PC-3 (cell line): ENCODE measurements at regions not wholly inside any gene's neighbourhood (a gene's known extent, or its start where the extent isn't known, plus 50 kb on each side); places are given as distances from the start of the nearest gene placed in this dataset.
"Not testable (repeated sequence)": the region's sequence is repeated elsewhere in the genome, so short reads cannot be mapped to it uniquely, and the experiment has no call there.

Source experiments
- ATAC-seq: fragments of 200-7000 bp; cut with Tn5 transposase; 2 replicates; pipeline ENCODE4 v1.9.1; 2020; ENCODE audit warnings: mild to moderate bottlenecking, moderate library complexity
- BruUV-seq: library from RNA; stranded (reverse); fragments of 400-500 nt; replicated peaks from 2 replicates; lab custom pipeline; 2021; lab: Mats Ljungman, UMichigan
- CTCF ChIA-PET: fragments of 300-600 bp; sonication (Branson Sonifier 250); formaldehyde crosslinking; loops from one replicate; lab custom pipeline; 2022; ENCODE audit warnings: antibody characterized with exemption; lab: Charles Lee
- POLR2A ChIA-PET: fragments of 300-600 bp; sonication (Branson Sonifier 250); formaldehyde crosslinking; loops from one replicate; lab custom pipeline; 2022; ENCODE audit warnings: antibody characterized with exemption; ENCODE audit not compliant: unreplicated experiment; lab: Charles Lee
- DNase-seq: peaks from one replicate; pipeline ENCODE4 v3.0.0-alpha.2; 2015
- H2AFZ ChIP-seq: fragments of 300-600 bp; sonication (generic); 2 replicates; pipeline ENCODE4 v1.6.0; 2016; ENCODE audit warnings: antibody characterized with exemption, low read length
- H3F3A ChIP-seq: fragments of 300-600 bp; sonication (generic); one replicate; pipeline ENCODE4 v1.6.0; 2017; ENCODE audit warnings: antibody characterized with exemption, low read length, control low read depth, mild to moderate bottlenecking; ENCODE audit not compliant: unreplicated experiment
- H3K27ac ChIP-seq: fragments of 300-600 bp; sonication (generic); 2 replicates; pipeline ENCODE4 v1.5.1; 2016; ENCODE audit warnings: mild to moderate bottlenecking, low read length
- H3K27me3 ChIP-seq: fragments of 300-600 bp; sonication (generic); 2 replicates; pipeline ENCODE4 v1.6.1; 2016; ENCODE audit warnings: low read length, mixed read lengths
- H3K36me3 ChIP-seq: fragments of 300-600 bp; sonication (generic); 2 replicates; pipeline ENCODE4 v1.6.1; 2016; ENCODE audit warnings: low read depth, mixed run types, low read length, mixed read lengths
- H3K4me1 ChIP-seq: fragments of 300-600 bp; sonication (generic); 2 replicates; pipeline ENCODE4 v1.5.1; 2016; ENCODE audit warnings: low read length; ENCODE audit not compliant: insufficient read depth
- H3K4me2 ChIP-seq: fragments of 300-600 bp; sonication (generic); 2 replicates; pipeline ENCODE4 v1.6.0; 2016; ENCODE audit warnings: low read length
- H3K4me3 ChIP-seq: fragments of 300-600 bp; sonication (generic); 2 replicates; pipeline ENCODE4 v1.5.1; 2016; ENCODE audit warnings: mild to moderate bottlenecking, low read length, mixed read lengths
- H3K79me2 ChIP-seq: fragments of 300-600 bp; sonication (generic); 2 replicates; pipeline ENCODE4 v1.6.1; 2017; ENCODE audit warnings: low read length, mixed read lengths
- H3K9ac ChIP-seq: fragments of 300-600 bp; sonication (generic); 2 replicates; pipeline ENCODE4 v1.6.0; 2016; ENCODE audit warnings: mild to moderate bottlenecking, low read length
- H3K9me2 ChIP-seq: fragments of 300-600 bp; sonication (generic); replicated peaks from 2 replicates; pipeline ENCODE4 v1.6.1; 2016; ENCODE audit warnings: mixed run types, low read length, mixed read lengths
- H3K9me3 ChIP-seq: fragments of 300-600 bp; sonication (generic); 2 replicates; pipeline ENCODE4 v1.6.1; 2016; ENCODE audit warnings: low read length, mixed read lengths
- H4K20me1 ChIP-seq: fragments of 300-600 bp; sonication (generic); 2 replicates; pipeline ENCODE4 v1.6.1; 2016; ENCODE audit warnings: low read length, mixed read lengths
- EZH2 ChIP-seq: fragments of 300-600 bp; sonication (generic); IDR thresholded peaks from one replicate; pipeline ENCODE4 v1.6.1; 2017; ENCODE audit warnings: antibody characterized with exemption, mild to moderate bottlenecking, low read length; ENCODE audit not compliant: unreplicated experiment
- EZH2phosphoT487 ChIP-seq: fragments of 300-600 bp; sonication (generic); IDR thresholded peaks from 2 replicates; pipeline ENCODE4 v1.6.1; 2018; ENCODE audit warnings: mild to moderate bottlenecking, antibody characterized with exemption, low read length, borderline replicate concordance
- intact Hi-C: fragments of 100-400 bp; cut with micrococcal nuclease; formaldehyde crosslinking; loops from 2 replicates; pipeline ENCODE4 v1.9.0; 2023
- TF ChIP-seq, protein P1 (sequence below): fragments of 300-600 bp; sonication (generic); conservative IDR thresholded peaks from 2 replicates; pipeline ENCODE4 v1.5.1; 2017; ENCODE audit warnings: antibody characterized with exemption, low read depth, mild to moderate bottlenecking, low read length

DNA sequence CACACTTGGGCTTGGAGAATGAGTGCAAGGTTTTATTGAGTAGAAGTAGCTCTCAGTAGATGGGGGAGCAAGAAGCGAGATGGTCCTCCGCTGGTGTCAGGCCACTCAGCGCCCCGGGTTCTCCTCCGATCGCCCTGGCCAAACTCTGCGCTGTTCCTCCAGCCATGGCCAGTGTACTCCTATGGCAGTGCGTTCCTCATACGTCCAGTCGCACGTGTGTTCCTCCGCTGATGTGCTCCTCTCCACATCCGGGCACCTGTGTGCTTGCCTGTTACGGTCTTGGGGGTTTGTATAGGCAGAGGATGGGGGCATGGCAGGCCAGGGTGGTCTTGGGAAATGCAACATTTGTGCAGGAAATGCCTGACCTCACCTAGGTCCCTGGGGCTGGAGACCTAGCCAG lies 1899.4 kb downstream of the PCDH9 start:
- no TSS peak for BruUV-seq
- POLR2A ChIA-PET: no interaction called here
- no peaks in the 10 kb centered on the region for H3K79me2 ChIP-seq

DNA sequence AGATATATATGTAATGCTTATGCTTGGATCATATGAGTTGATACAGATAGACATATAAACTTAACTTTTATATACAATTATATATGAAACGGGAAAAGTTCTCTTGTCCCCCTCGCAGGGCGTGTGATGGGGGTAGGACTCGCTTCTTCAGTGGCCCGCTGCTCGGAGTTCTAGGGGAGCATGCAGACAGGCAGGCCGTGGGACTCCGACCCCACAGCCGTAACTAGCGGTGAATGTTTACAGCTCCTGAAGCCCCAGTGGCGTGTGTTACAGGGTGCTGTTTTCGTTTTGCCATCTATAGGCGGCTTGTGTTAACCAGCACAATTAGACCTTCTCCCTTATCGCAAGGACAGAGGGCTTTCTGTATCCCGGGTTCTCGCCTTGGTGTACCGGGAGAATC lies 1899.8 kb downstream of the PCDH9 start:
- intact Hi-C loops: no loop called here
- H3K4me3 ChIP-seq: no peak overlapping the region
- H3K4me1 ChIP-seq: no peaks in the 10 kb centered on the region
- no peak for TF ChIP-seq EZH2
- TF ChIP-seq, protein P1, sequence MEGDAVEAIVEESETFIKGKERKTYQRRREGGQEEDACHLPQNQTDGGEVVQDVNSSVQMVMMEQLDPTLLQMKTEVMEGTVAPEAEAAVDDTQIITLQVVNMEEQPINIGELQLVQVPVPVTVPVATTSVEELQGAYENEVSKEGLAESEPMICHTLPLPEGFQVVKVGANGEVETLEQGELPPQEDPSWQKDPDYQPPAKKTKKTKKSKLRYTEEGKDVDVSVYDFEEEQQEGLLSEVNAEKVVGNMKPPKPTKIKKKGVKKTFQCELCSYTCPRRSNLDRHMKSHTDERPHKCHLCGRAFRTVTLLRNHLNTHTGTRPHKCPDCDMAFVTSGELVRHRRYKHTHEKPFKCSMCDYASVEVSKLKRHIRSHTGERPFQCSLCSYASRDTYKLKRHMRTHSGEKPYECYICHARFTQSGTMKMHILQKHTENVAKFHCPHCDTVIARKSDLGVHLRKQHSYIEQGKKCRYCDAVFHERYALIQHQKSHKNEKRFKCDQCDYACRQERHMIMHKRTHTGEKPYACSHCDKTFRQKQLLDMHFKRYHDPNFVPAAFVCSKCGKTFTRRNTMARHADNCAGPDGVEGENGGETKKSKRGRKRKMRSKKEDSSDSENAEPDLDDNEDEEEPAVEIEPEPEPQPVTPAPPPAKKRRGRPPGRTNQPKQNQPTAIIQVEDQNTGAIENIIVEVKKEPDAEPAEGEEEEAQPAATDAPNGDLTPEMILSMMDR: no peak
- TF ChIP-seq EZH2phosphoT487: no peak
- H3K27ac ChIP-seq: no peak overlapping the region
- ChIA-PET CTCF (no interaction called here), POLR2A (no interaction called here)
- DNase-seq (no peak), ATAC-seq (no peak)
- H3K9me3 ChIP-seq: no peaks in the 10 kb centered on the region
- H3F3A ChIP-seq: no peaks in the 10 kb centered on the region
- no TSS peak for BruUV-seq
- no peak overlapping the region for H2AFZ ChIP-seq
- H3K9me2 ChIP-seq: no peaks in the 10 kb centered on the region
- no peak overlapping the region for H3K9ac ChIP-seq
- H3K79me2 ChIP-seq: no peaks in the 10 kb centered on the region
- no peaks in the 10 kb centered on the region for H3K36me3 ChIP-seq
- H3K4me2 ChIP-seq: no peak overlapping the region
- H4K20me1 ChIP-seq: no peaks in the 10 kb centered on the region
- H3K27me3 ChIP-seq: no peaks in the 10 kb centered on the region

More for the DNA sequence above, 1899.4 kb downstream of the PCDH9 start:
- H3K4me2 ChIP-seq: no peak overlapping the region
- intact Hi-C loops: no loop called here
- TF ChIP-seq EZH2: no peak
- TF ChIP-seq EZH2phosphoT487: no peak
- TF ChIP-seq, protein P1: no peak
- H4K20me1 ChIP-seq: no peaks in the 10 kb centered on the region
- no peaks in the 10 kb centered on the region for H3F3A ChIP-seq
- CTCF ChIA-PET: no interaction called here
- no peak overlapping the region for H3K4me3 ChIP-seq
- ATAC-seq (no peak), DNase-seq (no peak)
- no peaks in the 10 kb centered on the region for H3K27me3 ChIP-seq
- H3K27ac ChIP-seq: no peak overlapping the region
- no peak overlapping the region for H2AFZ ChIP-seq
- H3K9me2 ChIP-seq: no peaks in the 10 kb centered on the region
- H3K9me3 ChIP-seq: no peaks in the 10 kb centered on the region
- H3K36me3 ChIP-seq: no peaks in the 10 kb centered on the region
- no peak overlapping the region for H3K9ac ChIP-seq
- H3K4me1 ChIP-seq: no peaks in the 10 kb centered on the region

DNA sequence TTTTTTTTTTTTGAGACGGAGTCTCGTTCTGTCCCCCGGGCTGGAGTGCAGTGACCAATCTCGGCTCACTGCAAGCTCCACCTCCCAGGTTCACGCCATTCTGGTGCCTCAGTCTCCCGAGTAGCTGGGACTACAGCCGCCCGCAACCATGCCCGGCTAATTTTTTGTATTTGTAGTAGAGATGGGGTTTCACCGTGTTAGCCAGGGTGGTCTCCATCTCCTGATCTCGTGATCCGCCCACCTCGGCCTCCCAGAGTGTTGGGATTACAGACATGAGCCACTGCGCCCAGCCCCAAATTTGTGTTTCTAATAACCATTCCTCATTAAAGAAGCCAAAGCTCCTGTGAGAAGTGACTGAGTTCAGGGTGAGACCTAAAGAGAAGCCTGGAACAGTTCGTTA lies 1906.9 kb downstream of the PCDH9 start:
- H3K9me3 ChIP-seq, H3K4me1 ChIP-seq, H4K20me1 ChIP-seq, H2AFZ ChIP-seq, H3K9me2 ChIP-seq, POLR2A ChIA-PET, CTCF ChIA-PET, DNase-seq, H3K9ac ChIP-seq, H3K79me2 ChIP-seq, ATAC-seq, H3K36me3 ChIP-seq, H3K27ac ChIP-seq, H3K27me3 ChIP-seq, H3K4me3 ChIP-seq, H3K4me2 ChIP-seq, intact Hi-C loops, BruUV-seq, H3F3A ChIP-seq: not testable (repeated sequence)

DNA sequence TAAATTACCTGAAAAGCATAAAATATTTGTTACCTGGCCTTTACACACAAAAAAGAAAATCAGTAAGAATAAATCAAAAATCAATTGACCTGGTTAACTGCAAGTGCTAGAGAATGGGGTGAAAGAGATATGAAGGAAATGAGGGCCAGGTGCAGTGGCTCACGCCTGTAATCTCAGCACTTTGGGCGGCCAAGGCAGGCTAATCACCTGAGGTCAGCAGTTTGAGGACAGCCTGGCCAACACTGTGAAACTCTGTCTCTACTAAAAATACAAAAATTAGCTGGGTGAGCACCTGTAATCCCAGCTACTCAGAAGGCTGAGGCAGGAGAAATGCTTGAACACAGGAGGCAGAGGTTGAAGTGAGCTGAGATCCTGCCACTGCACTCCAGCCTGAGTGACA lies 1908.7 kb downstream of the PCDH9 start:
- H3K9ac ChIP-seq, intact Hi-C loops, H3K36me3 ChIP-seq, H3K27me3 ChIP-seq, H3F3A ChIP-seq, CTCF ChIA-PET, H3K4me2 ChIP-seq, H4K20me1 ChIP-seq, ATAC-seq, H3K79me2 ChIP-seq, H3K4me1 ChIP-seq, H3K4me3 ChIP-seq, POLR2A ChIA-PET, DNase-seq, H3K9me2 ChIP-seq, H3K9me3 ChIP-seq, H2AFZ ChIP-seq, H3K27ac ChIP-seq, BruUV-seq: not testable (repeated sequence)
